GM12872 (cell line): ENCODE measurements at regions not wholly inside any gene's neighbourhood (a gene's known extent, or its start where the extent isn't known, plus 50 kb on each side); places are given as distances from the start of the nearest gene placed in this dataset.

Source experiments
- CTCF ChIP-seq: IDR thresholded peaks from 3 replicates; pipeline ENCODE4 v1.5.1; 2011; ENCODE audit warnings: low read depth, mild to moderate bottlenecking, low read length, moderate library complexity; ENCODE audit not compliant: insufficient read depth

GRCh38 chr4:124964852-124965496 is 252.4 kb upstream of the ANKRD50 start:
- TF ChIP-seq CTCF, result no peak

GRCh38 chr4:124964251-124964650 is 251.7 kb upstream of the ANKRD50 start:
- TF ChIP-seq CTCF, result no peak

- TF ChIP-seq CTCF, result no peak
These were observed 248.7 kb upstream of the ANKRD50 start for GRCh38 chr4:124961138-124961750.

GRCh38 chr4:124958847-124959246 is 246.3 kb upstream of the ANKRD50 start:
- TF ChIP-seq CTCF, result no peak

- TF ChIP-seq CTCF, result no peak
These were observed 242.9 kb upstream of the ANKRD50 start for GRCh38 chr4:124955476-124955875.

- TF ChIP-seq CTCF, result no peak
These were observed 241.5 kb upstream of the ANKRD50 start for GRCh38 chr4:124954046-124954445.

GRCh38 chr4:124953486-124953885 is 241.0 kb upstream of the ANKRD50 start:
- TF ChIP-seq CTCF, result no peak
